Glutamatergic neuron (in vitro differentiated cells): ENCODE measurements at regions not wholly inside any gene's neighbourhood (a gene's known extent, or its start where the extent isn't known, plus 50 kb on each side); places are given as distances from the start of the nearest gene placed in this dataset.

ENCODE experiments used
- DNase-seq: peaks from one replicate; pipeline ENCODE4 v3.0.0; 2022
- H3K27ac Mint-ChIP-seq: one replicate; pipeline ENCODE4 v1.8.0; 2020; ENCODE audit warnings: mild to moderate bottlenecking, mixed read lengths, inconsistent platforms; ENCODE audit not compliant: unreplicated experiment
- H3K27me3 Mint-ChIP-seq: one replicate; pipeline ENCODE4 v1.8.0; 2020; ENCODE audit warnings: mild to moderate bottlenecking, moderate library complexity, mixed read lengths, inconsistent platforms; ENCODE audit not compliant: unreplicated experiment
- H3K36me3 Mint-ChIP-seq: one replicate; pipeline ENCODE4 v1.8.0; 2020; ENCODE audit warnings: mild to moderate bottlenecking, mixed read lengths, inconsistent platforms; ENCODE audit not compliant: unreplicated experiment
- H3K4me1 Mint-ChIP-seq: one replicate; pipeline ENCODE4 v1.8.0; 2020; ENCODE audit warnings: mild to moderate bottlenecking, low read depth, mixed read lengths, inconsistent platforms; ENCODE audit not compliant: unreplicated experiment
- H3K4me3 Mint-ChIP-seq: one replicate; pipeline ENCODE4 v1.8.0; 2020; ENCODE audit warnings: mild to moderate bottlenecking, mixed read lengths, inconsistent platforms; ENCODE audit not compliant: unreplicated experiment
- H3K9me3 Mint-ChIP-seq: one replicate; pipeline ENCODE4 v1.8.0; 2020; ENCODE audit warnings: mild to moderate bottlenecking, moderate library complexity, mixed read lengths, inconsistent platforms; ENCODE audit not compliant: unreplicated experiment
- CTCF ChIP-seq: fragments of 200-600 bp; sonication (generic); IDR thresholded peaks from one replicate; pipeline ENCODE4 v1.5.0; 2021; ENCODE audit not compliant: partially characterized antibody, unreplicated experiment

- Mint-ChIP-seq H3K9me3 (no peaks in the 10 kb centered on the region), H3K36me3 (no peaks in the 10 kb centered on the region), H3K4me1 (no peaks in the 10 kb centered on the region), H3K27ac (no peak overlapping the region), H3K27me3 (no peaks in the 10 kb centered on the region), H3K4me3 (no peak overlapping the region)
- no peak for TF ChIP-seq CTCF
- DNase-seq: no peak
These were observed 434.8 kb upstream of the DPH6 start for GRCh38 chr15:35980719-35981118.

GRCh38 chr15:35986191-35986721 is 440.3 kb upstream of the DPH6 start:
- Mint-ChIP-seq H3K27me3 (no peaks in the 10 kb centered on the region), H3K27ac (no peak overlapping the region), H3K36me3 (no peaks in the 10 kb centered on the region), H3K9me3 (no peaks in the 10 kb centered on the region), H3K4me1 (no peaks in the 10 kb centered on the region), H3K4me3 (no peak overlapping the region)
- DNase-seq: no peak
- no peak for TF ChIP-seq CTCF

GRCh38 chr15:35987056-35987455 is 441.1 kb upstream of the DPH6 start:
- H3K36me3 Mint-ChIP-seq: no peaks in the 10 kb centered on the region
- TF ChIP-seq CTCF: no peak
- H3K4me3 Mint-ChIP-seq: no peak overlapping the region
- DNase-seq: no peak
- no peaks in the 10 kb centered on the region for H3K27me3 Mint-ChIP-seq
- H3K9me3 Mint-ChIP-seq: no peaks in the 10 kb centered on the region
- no peaks in the 10 kb centered on the region for H3K4me1 Mint-ChIP-seq
- H3K27ac Mint-ChIP-seq: no peak overlapping the region

- no peak for DNase-seq
- Mint-ChIP-seq H3K4me3 (no peak overlapping the region), H3K36me3 (no peaks in the 10 kb centered on the region), H3K27ac (no peak overlapping the region), H3K27me3 (no peaks in the 10 kb centered on the region), H3K9me3 (no peaks in the 10 kb centered on the region), H3K4me1 (no peaks in the 10 kb centered on the region)
- no peak for TF ChIP-seq CTCF
These were observed 445.4 kb upstream of the DPH6 start for GRCh38 chr15:35991386-35991785.

- Mint-ChIP-seq H3K36me3 (no peaks in the 10 kb centered on the region), H3K9me3 (no peaks in the 10 kb centered on the region), H3K27ac (no peak overlapping the region), H3K27me3 (no peaks in the 10 kb centered on the region), H3K4me1 (no peaks in the 10 kb centered on the region), H3K4me3 (no peak overlapping the region)
- TF ChIP-seq CTCF: no peak
- DNase-seq: no peak
These were observed 446.8 kb upstream of the DPH6 start for GRCh38 chr15:35992791-35993190.
